OCI-LY1 (cell line): ENCODE measurements at regions not wholly inside any gene's neighbourhood (a gene's known extent, or its start where the extent isn't known, plus 50 kb on each side); places are given as distances from the start of the nearest gene placed in this dataset.

ENCODE experiments used
- H2AFZ ChIP-seq: fragments of 200-600 bp; sonication (generic), shearing (Covaris generic); 2 replicates; pipeline ENCODE4 v1.6.0; 2014; ENCODE audit warnings: antibody characterized with exemption, mild to moderate bottlenecking, low read length
- H3F3A ChIP-seq: fragments of 200-600 bp; sonication (generic), shearing (Covaris generic); 2 replicates; pipeline ENCODE4 v1.6.0; 2014; ENCODE audit warnings: mild to moderate bottlenecking, antibody characterized with exemption, low read length, moderate library complexity; ENCODE audit not compliant: insufficient read depth
- H3K27ac ChIP-seq: fragments of 200-600 bp; sonication (generic); 2 replicates; pipeline ENCODE4 v1.5.1; 2014; ENCODE audit warnings: low read length, mixed run types, mild to moderate bottlenecking, low read depth; ENCODE audit not compliant: poor library complexity, severe bottlenecking
- H3K27me3 ChIP-seq: fragments of 200-600 bp; sonication (generic); 2 replicates; pipeline ENCODE4 v1.6.0; 2014; ENCODE audit warnings: antibody characterized with exemption, mild to moderate bottlenecking, low read length, moderate library complexity; ENCODE audit not compliant: insufficient read depth
- H3K36me3 ChIP-seq: fragments of 200-600 bp; sonication (generic); 2 replicates; pipeline ENCODE4 v1.6.1; 2014; ENCODE audit warnings: mild to moderate bottlenecking, antibody characterized with exemption, low read length, moderate library complexity, mixed read lengths; ENCODE audit not compliant: insufficient read depth
- H3K4me1 ChIP-seq: fragments of 200-600 bp; sonication (generic); 2 replicates; pipeline ENCODE4 v1.5.1; 2014; ENCODE audit warnings: mild to moderate bottlenecking, low read length, moderate library complexity; ENCODE audit not compliant: insufficient read depth, severe bottlenecking
- H3K4me2 ChIP-seq: fragments of 200-600 bp; sonication (generic), shearing (Covaris generic); 2 replicates; pipeline ENCODE4 v1.6.1; 2014; ENCODE audit warnings: low read length
- H3K4me3 ChIP-seq: fragments of 200-600 bp; sonication (generic); 2 replicates; pipeline ENCODE4 v1.5.1; 2014; ENCODE audit warnings: low read length, low read depth, mild to moderate bottlenecking, mixed read lengths; ENCODE audit not compliant: poor library complexity, severe bottlenecking
- H3K79me2 ChIP-seq: fragments of 200-600 bp; shearing (Covaris generic); 2 replicates; pipeline ENCODE4 v1.6.1; 2016; ENCODE audit warnings: mixed run types, low read length, mixed read lengths; ENCODE audit not compliant: insufficient read depth
- H3K9ac ChIP-seq: fragments of 200-600 bp; sonication (generic), shearing (Covaris generic); 2 replicates; pipeline ENCODE4 v1.6.1; 2014; ENCODE audit warnings: mild to moderate bottlenecking, low read length, mixed read lengths
- H3K9me2 ChIP-seq: fragments of 200-600 bp; sonication (generic), shearing (Covaris generic); 2 replicates; pipeline ENCODE4 v1.6.1; 2014; ENCODE audit warnings: low read depth, mild to moderate bottlenecking, low read length, mixed read lengths
- H3K9me3 ChIP-seq: fragments of 200-600 bp; shearing (Covaris generic); 2 replicates; pipeline ENCODE4 v1.6.1; 2014; ENCODE audit warnings: low read length, mixed read lengths
- H4K20me1 ChIP-seq: fragments of 200-600 bp; sonication (generic), shearing (Covaris generic); 2 replicates; pipeline ENCODE4 v1.6.0; 2016; ENCODE audit warnings: mild to moderate bottlenecking, low read length; ENCODE audit not compliant: insufficient read depth
- EZH2 ChIP-seq: fragments of 200-600 bp; sonication (generic), shearing (Covaris generic); IDR thresholded peaks from 2 replicates; pipeline ENCODE4 v1.8.0; 2017; ENCODE audit warnings: borderline replicate concordance, mixed run types, mild to moderate bottlenecking, antibody characterized with exemption, low read length, moderate library complexity, mixed read lengths
- TF ChIP-seq, protein P1 (sequence below): fragments of 200-600 bp; sonication (generic), shearing (Covaris generic); IDR thresholded peaks from 2 replicates; pipeline ENCODE4 v1.5.1; 2017; ENCODE audit warnings: mild to moderate bottlenecking, antibody characterized with exemption, low read length, moderate library complexity, mixed read lengths

DNA sequence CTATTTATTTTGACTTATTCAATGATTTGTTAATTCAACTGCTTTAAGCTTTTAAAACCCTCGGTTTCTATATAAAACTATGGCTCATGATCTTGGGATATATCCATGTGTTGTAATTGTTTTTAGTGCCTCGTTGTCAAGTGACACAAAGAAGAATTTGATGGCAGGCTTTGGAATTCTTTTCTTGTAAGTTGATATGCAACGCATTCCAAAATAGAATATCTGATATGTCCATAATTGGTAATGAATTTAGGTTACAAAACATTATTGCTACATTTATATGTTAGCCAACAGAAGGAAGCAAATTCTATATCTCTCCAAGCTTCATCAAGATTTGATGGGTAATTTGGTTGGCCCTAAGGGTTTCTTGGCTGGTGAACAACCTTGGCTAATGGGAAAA is 220.4 kb upstream of the RIMS1 start:
- no peak for TF ChIP-seq EZH2
- TF ChIP-seq, protein P1, sequence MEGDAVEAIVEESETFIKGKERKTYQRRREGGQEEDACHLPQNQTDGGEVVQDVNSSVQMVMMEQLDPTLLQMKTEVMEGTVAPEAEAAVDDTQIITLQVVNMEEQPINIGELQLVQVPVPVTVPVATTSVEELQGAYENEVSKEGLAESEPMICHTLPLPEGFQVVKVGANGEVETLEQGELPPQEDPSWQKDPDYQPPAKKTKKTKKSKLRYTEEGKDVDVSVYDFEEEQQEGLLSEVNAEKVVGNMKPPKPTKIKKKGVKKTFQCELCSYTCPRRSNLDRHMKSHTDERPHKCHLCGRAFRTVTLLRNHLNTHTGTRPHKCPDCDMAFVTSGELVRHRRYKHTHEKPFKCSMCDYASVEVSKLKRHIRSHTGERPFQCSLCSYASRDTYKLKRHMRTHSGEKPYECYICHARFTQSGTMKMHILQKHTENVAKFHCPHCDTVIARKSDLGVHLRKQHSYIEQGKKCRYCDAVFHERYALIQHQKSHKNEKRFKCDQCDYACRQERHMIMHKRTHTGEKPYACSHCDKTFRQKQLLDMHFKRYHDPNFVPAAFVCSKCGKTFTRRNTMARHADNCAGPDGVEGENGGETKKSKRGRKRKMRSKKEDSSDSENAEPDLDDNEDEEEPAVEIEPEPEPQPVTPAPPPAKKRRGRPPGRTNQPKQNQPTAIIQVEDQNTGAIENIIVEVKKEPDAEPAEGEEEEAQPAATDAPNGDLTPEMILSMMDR, result no peak
- H3K9me3 ChIP-seq, result no peaks in the 10 kb centered on the region
- no peaks in the 10 kb centered on the region for H3K79me2 ChIP-seq
- H3K4me1 ChIP-seq, result no peaks in the 10 kb centered on the region
- no peak overlapping the region for H2AFZ ChIP-seq
- H3K36me3 ChIP-seq, result no peaks in the 10 kb centered on the region
- H3K4me2 ChIP-seq, result no peak overlapping the region
- no peaks in the 10 kb centered on the region for H3F3A ChIP-seq
- no peak overlapping the region for H3K4me3 ChIP-seq
- no peaks in the 10 kb centered on the region for H4K20me1 ChIP-seq
- no peak overlapping the region for H3K9ac ChIP-seq
- no peak overlapping the region for H3K27ac ChIP-seq
- no peaks in the 10 kb centered on the region for H3K9me2 ChIP-seq
- H3K27me3 ChIP-seq, result no peaks in the 10 kb centered on the region

DNA sequence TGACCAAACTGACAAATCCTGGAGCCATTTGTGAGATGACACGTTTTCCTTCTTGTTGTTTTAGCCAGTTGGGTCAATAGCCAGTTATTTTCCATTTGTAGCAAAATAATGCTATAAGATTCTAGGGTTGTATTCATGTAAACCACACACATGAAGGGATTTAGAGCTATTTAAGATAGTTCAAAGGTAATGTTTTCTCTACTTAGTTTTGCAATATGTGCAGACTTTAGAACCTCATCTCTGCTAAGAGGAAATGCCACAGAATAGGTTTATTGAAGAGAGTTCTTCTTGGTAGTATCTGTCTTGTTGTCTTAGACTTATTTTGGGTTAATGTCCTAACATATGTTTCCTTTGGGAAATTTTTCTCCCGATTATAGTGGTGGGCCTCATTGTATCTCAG is 213.5 kb upstream of the RIMS1 start:
- no peak for TF ChIP-seq EZH2
- TF ChIP-seq, protein P1, result no peak
- Histone ChIP-seq H3F3A (no peaks in the 10 kb centered on the region), H3K4me1 (no peaks in the 10 kb centered on the region), H3K4me2 (no peak overlapping the region), H3K79me2 (no peaks in the 10 kb centered on the region), H3K27me3 (no peaks in the 10 kb centered on the region), H3K36me3 (no peaks in the 10 kb centered on the region), H3K4me3 (no peak overlapping the region), H2AFZ (no peak overlapping the region), H4K20me1 (no peaks in the 10 kb centered on the region), H3K27ac (no peak overlapping the region), H3K9me2 (no peaks in the 10 kb centered on the region), H3K9ac (no peak overlapping the region), H3K9me3 (no peaks in the 10 kb centered on the region)

DNA sequence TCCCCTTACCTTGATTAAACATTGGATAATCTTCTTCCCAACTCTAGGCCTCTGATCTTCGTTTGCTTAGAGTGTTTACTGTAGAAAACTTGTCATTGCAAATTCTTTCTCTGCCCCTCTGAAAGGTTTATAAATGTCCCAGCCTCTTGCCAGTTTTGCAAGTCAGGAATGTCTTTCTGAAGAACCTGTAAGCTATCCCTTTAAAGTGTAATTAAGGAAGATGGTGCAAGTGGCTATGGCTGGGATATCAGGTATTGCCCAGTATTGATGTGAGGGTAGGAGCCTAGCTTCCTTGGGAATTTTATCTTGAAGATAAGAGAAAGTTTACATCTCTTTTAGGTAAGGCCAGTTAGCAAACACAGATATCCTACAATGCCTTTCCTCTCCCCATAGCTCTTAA is 211.0 kb upstream of the RIMS1 start:
- Histone ChIP-seq H3K4me3 (no peak overlapping the region), H3K4me1 (no peaks in the 10 kb centered on the region), H3K9ac (no peak overlapping the region), H3K36me3 (no peaks in the 10 kb centered on the region), H3K27me3 (no peaks in the 10 kb centered on the region), H3K79me2 (no peaks in the 10 kb centered on the region), H3F3A (no peaks in the 10 kb centered on the region), H3K9me3 (no peaks in the 10 kb centered on the region), H4K20me1 (no peaks in the 10 kb centered on the region), H2AFZ (no peak overlapping the region), H3K27ac (no peak overlapping the region), H3K4me2 (no peak overlapping the region), H3K9me2 (no peaks in the 10 kb centered on the region)
- TF ChIP-seq, protein P1, result no peak
- no peak for TF ChIP-seq EZH2
